ENCODE measurements at regions not wholly inside any gene's neighbourhood (a gene's known extent, or its start where the extent isn't known, plus 50 kb on each side); places are given as distances from the start of the nearest gene placed in this dataset.

DNA sequence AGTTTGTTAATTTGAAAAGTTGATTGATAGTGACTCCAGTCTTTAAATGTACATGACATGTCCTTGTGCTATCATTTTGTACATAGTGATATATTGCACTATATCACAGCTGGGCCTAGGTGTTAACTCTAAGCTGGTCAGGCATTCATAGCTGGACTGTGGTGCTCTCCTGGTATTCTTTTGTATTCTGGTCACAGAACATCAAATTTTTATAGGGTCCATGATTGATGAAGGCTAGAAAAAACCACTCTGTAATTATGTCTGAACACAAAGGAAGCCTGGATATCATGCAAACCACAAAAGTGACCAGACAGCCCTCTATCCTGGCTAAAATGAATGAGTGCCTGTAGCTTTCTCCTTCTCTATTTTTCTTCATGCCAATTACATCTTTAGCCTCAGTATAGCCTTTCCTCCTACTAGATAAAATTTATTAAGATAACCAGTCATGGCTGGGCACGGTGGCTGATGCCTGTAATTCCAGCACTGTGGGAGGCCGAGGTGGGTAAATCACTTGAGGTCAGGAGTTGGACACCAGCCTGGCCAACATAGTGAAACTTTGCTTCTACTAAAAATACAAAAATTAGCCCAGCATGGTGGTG is 134.9 kb upstream of the B3GALT2 start:
- TF ChIP-seq POLR2AphosphoS5 (IDR thresholded peaks at IDR 0.05; ENCODE audit: insufficient read depth, low read depth, low read length) = no peak
- TF ChIP-seq, protein P1, sequence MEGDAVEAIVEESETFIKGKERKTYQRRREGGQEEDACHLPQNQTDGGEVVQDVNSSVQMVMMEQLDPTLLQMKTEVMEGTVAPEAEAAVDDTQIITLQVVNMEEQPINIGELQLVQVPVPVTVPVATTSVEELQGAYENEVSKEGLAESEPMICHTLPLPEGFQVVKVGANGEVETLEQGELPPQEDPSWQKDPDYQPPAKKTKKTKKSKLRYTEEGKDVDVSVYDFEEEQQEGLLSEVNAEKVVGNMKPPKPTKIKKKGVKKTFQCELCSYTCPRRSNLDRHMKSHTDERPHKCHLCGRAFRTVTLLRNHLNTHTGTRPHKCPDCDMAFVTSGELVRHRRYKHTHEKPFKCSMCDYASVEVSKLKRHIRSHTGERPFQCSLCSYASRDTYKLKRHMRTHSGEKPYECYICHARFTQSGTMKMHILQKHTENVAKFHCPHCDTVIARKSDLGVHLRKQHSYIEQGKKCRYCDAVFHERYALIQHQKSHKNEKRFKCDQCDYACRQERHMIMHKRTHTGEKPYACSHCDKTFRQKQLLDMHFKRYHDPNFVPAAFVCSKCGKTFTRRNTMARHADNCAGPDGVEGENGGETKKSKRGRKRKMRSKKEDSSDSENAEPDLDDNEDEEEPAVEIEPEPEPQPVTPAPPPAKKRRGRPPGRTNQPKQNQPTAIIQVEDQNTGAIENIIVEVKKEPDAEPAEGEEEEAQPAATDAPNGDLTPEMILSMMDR (IDR thresholded peaks at IDR 0.05; ENCODE audit: extremely low read depth in 1 of 2, insufficient read depth in 1 of 2, low read depth in 1 of 2, low read length in 2 of 2) = no peak
- no peak for TF ChIP-seq GATA2 (IDR thresholded peaks at IDR 0.05; ENCODE audit: insufficient read depth, insufficient read length, low read depth, low read length)
- no peak for TF ChIP-seq POLR2A (IDR thresholded peaks at IDR 0.05; ENCODE audit: low read depth, low read length)
- no peak for TF ChIP-seq EZH2 (IDR thresholded peaks at IDR 0.05; ENCODE audit: borderline replicate concordance, low read depth, low read length, severe bottlenecking)
- TF ChIP-seq, protein P2, sequence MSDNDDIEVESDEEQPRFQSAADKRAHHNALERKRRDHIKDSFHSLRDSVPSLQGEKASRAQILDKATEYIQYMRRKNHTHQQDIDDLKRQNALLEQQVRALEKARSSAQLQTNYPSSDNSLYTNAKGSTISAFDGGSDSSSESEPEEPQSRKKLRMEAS (IDR thresholded peaks at IDR 0.05; ENCODE audit: insufficient read depth, insufficient read length) = no peak
- no peak for TF ChIP-seq MYC (IDR thresholded peaks at IDR 0.05; ENCODE audit: low read depth, low read length)
- no peak for TF ChIP-seq JUN (IDR thresholded peaks at IDR 0.05; ENCODE audit: borderline replicate concordance, insufficient read depth, insufficient read length, low read depth)
